Common myeloid progenitor, CD34-positive (primary cell): ENCODE measurements at regions not wholly inside any gene's neighbourhood (a gene's known extent, or its start where the extent isn't known, plus 50 kb on each side); places are given as distances from the start of the nearest gene placed in this dataset.

Source experiments
- CTCF ChIA-PET: fragments of 350-600 bp; sonication (Branson Sonifier 250); formaldehyde crosslinking; loops from one replicate; lab custom pipeline; 2021; ENCODE audit warnings: antibody characterized with exemption; lab: Charles Lee
- POLR2A ChIA-PET: fragments of 350-600 bp; sonication (Branson Sonifier 250); formaldehyde crosslinking; loops from one replicate; lab custom pipeline; 2021; ENCODE audit warnings: antibody characterized with exemption; lab: Charles Lee
- DNase-seq, 3 donors: peaks; one replicate each; pipeline versions ENCODE4 v3.0.0 to v3.0.0-alpha.2; 2013
- H3K27ac ChIP-seq, 2 experiments: 1 replicate in 1 of 2; 2 replicates in 1 of 2; pipeline ENCODE4 v1.7.0; 2013; ENCODE audit warnings: inconsistent platforms in 2 of 2, low read length in 2 of 2, mild to moderate bottlenecking in 2 of 2, low read depth in 1 of 2, moderate library complexity in 1 of 2; ENCODE audit not compliant: severe bottlenecking in 2 of 2, insufficient read depth in 1 of 2, poor library complexity in 1 of 2
- H3K27me3 ChIP-seq, 5 experiments: replicated peaks in 2 of 5; 1 replicate in 3 of 5; 2 replicates in 2 of 5; pipeline versions ENCODE4 v1.6.1 to v1.7.0; 2013; ENCODE audit warnings: low read length in 4 of 5, mild to moderate bottlenecking in 2 of 5, moderate library complexity in 2 of 5, inconsistent platforms in 1 of 5; ENCODE audit not compliant: insufficient read depth in 5 of 5, control insufficient read depth in 4 of 5
- H3K36me3 ChIP-seq, 4 experiments: 1 replicate in 2 of 4; 2 replicates in 2 of 4; pipeline versions ENCODE4 v1.6.1 to v1.7.0; 2013; ENCODE audit warnings: low read length in 3 of 4, control low read depth in 1 of 4, mild to moderate bottlenecking in 1 of 4; ENCODE audit not compliant: control insufficient read depth in 4 of 4, insufficient read depth in 4 of 4
- H3K4me1 ChIP-seq, 4 experiments: 1 replicate in 3 of 4; 2 replicates in 1 of 4; pipeline versions ENCODE4 v1.6.1 to v1.7.1; 2013; ENCODE audit warnings: low read length in 3 of 4, mild to moderate bottlenecking in 3 of 4, control low read depth in 1 of 4, inconsistent platforms in 1 of 4, moderate library complexity in 1 of 4; ENCODE audit not compliant: control insufficient read depth in 4 of 4, insufficient read depth in 4 of 4; ENCODE audit errors: control extremely low read depth in 1 of 4
- H3K4me3 ChIP-seq, 7 experiments: 1 replicate in 4 of 7; 2 replicates in 3 of 7; pipeline versions ENCODE4 v1.5.1 to v1.7.0; 2013; ENCODE audit warnings: mild to moderate bottlenecking in 7 of 7, low read length in 6 of 7, moderate library complexity in 6 of 7, inconsistent platforms in 2 of 7, low read depth in 2 of 7, control low read depth in 1 of 7; ENCODE audit not compliant: insufficient read depth in 4 of 7, control insufficient read depth in 1 of 7; ENCODE audit errors: extremely low read depth in 1 of 7
- H3K9me3 ChIP-seq, 5 experiments: 1 replicate in 4 of 5; 2 replicates in 1 of 5; pipeline versions ENCODE4 v1.6.1 to v1.7.1; 2013; ENCODE audit warnings: low read length in 4 of 5, mild to moderate bottlenecking in 2 of 5, inconsistent platforms in 1 of 5, low read depth in 1 of 5, moderate library complexity in 1 of 5; ENCODE audit not compliant: control insufficient read depth in 4 of 5, insufficient read depth in 2 of 5; ENCODE audit errors: control extremely low read depth in 1 of 5
- WGBS: methylation state at CpG from one replicate; pipeline ENCODE4 v1.1.5; 2013; ENCODE audit not compliant: insufficient coverage; 5-methylcytosine and 5-hydroxymethylcytosine counted together

DNA sequence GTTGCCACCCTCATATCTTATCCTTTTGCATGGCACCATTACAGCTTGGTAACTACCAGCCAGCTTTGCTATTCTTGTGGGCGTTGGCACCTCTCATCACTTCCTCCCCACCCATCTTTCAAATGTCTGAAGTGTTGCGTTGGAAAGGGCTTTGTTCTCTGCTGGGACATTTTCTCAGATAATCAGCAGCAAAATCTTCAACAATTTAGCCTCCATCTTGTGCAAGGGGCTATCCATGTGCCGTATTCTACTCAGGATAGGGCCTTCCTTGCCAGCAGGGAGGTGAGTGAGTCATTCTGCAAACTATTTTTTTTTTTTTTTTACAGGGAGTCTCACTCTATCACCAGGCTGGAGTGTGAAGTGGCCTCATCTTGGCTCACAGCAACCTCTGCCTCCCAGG is 62.1 kb upstream of the NUDT12 start:
- WGBS, result 100% methylated on average over 2 of the region's 3 CpGs
- DNase-seq, result no peak
- Histone ChIP-seq H3K4me3 (no peak overlapping the region), H3K9me3 (no peaks in the 10 kb centered on the region), H3K27me3 (no peaks in the 10 kb centered on the region), H3K27ac (no peak overlapping the region), H3K36me3 (no peaks in the 10 kb centered on the region), H3K4me1 (no peaks in the 10 kb centered on the region)
- ChIA-PET CTCF (no interaction called here), POLR2A (no interaction called here)

DNA sequence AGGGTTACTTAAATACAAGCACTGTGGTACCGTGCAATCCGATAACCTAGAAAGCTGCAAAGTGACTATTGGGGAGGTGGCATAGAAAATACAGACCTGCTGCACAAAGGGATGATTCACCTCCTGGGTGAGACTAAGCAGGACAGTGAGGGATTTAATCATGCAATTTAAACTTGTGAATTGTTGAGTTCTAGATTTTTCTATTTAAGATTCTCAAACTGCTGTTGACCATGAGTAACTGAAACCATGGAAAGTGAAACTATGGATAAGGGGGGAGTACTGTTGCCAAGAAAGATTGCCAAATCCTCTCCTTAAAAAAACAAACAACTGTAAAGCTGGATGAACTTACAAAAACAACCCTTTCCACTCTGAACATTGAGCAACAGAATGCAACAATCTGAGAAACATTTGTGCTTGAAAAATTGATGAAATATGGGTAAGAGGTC is 61.5 kb upstream of the NUDT12 start:
- 100% methylated on average over 2 of the region's 2 CpGs for WGBS
- Histone ChIP-seq H3K4me3 (no peak overlapping the region), H3K36me3 (no peaks in the 10 kb centered on the region), H3K27ac (no peak overlapping the region), H3K27me3 (no peaks in the 10 kb centered on the region), H3K4me1 (no peaks in the 10 kb centered on the region), H3K9me3 (no peaks in the 10 kb centered on the region)
- ChIA-PET POLR2A (no interaction called here), CTCF (no interaction called here)
- DNase-seq, result no peak

GRCh38 chr5:103623425-103623824 is 60.8 kb upstream of the NUDT12 start:
- ChIA-PET POLR2A (no interaction called here), CTCF (no interaction called here)
- H3K9me3 ChIP-seq, result no peaks in the 10 kb centered on the region
- no peaks in the 10 kb centered on the region for H3K27me3 ChIP-seq
- H3K4me1 ChIP-seq, result no peaks in the 10 kb centered on the region
- no peak for DNase-seq
- 100% methylated on average over 1 of the region's 2 CpGs for WGBS
- no peak overlapping the region for H3K4me3 ChIP-seq
- H3K36me3 ChIP-seq, result no peaks in the 10 kb centered on the region
- no peak overlapping the region for H3K27ac ChIP-seq

DNA sequence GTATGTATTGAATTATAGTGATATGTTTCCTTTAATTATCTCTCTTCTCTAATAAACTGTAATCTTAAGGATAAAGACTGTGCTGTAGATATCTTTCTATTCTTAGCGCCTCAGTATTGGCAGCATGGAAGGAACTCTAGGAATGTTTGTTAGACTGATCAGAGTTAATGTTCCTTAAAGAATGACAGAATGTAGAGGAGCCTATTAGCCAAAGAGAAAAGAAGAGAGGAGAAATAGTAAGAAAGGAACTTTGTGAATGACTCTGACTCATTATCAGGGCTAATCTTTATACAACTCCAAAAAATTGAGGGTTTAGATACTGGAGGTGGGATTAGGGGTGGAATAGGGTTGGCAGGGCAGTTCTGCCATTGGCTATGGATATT is 59.0 kb upstream of the NUDT12 start:
- H3K4me3 ChIP-seq, result no peak overlapping the region
- 100% methylated on average over 1 of the region's 1 CpG for WGBS
- DNase-seq, result no peak
- CTCF ChIA-PET, result no interaction called here
- H3K9me3 ChIP-seq, result no peaks in the 10 kb centered on the region
- no peaks in the 10 kb centered on the region for H3K27me3 ChIP-seq
- H3K4me1 ChIP-seq, result no peaks in the 10 kb centered on the region
- H3K27ac ChIP-seq, result no peak overlapping the region
- POLR2A ChIA-PET, result no interaction called here
- H3K36me3 ChIP-seq, result no peaks in the 10 kb centered on the region

DNA sequence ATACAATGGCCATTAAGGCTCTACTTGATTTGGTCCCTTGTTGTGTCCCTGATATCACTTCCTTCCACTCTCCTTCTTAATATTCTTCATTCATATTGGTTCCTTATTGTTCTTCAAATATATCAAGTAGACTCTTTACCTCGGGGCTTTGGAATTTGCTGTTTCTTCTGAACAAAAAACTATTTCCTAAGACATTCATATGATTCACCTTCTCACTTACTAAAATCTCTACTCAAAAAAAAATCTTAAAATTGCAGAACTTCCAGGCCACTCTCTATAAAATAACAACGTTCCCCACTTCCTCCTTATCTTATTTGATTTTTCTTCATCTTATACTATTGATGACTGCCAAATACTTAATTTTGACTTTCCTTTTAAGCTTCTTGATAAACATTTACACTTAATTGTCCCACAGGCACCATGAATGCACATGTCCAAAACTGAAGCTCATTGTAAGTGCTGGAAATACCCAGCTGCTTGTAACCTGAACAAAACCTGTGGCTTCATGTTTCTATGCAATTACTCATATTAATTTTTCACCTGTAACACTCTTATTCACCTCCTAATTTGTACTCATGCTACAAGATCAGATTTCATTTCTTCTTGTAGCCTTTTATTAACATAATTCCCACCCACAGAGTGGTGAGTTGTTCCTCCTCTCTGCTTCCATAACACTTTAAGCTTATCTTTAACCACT is 58.4 kb upstream of the NUDT12 start:
- no peak overlapping the region for H3K4me3 ChIP-seq
- no peaks in the 10 kb centered on the region for H3K27me3 ChIP-seq
- H3K9me3 ChIP-seq, result no peaks in the 10 kb centered on the region
- WGBS, result 100% methylated on average over 1 of the region's 2 CpGs
- ChIA-PET CTCF (no interaction called here), POLR2A (no interaction called here)
- no peaks in the 10 kb centered on the region for H3K36me3 ChIP-seq
- H3K27ac ChIP-seq, result no peak overlapping the region
- DNase-seq, result no peak
- no peaks in the 10 kb centered on the region for H3K4me1 ChIP-seq

DNA sequence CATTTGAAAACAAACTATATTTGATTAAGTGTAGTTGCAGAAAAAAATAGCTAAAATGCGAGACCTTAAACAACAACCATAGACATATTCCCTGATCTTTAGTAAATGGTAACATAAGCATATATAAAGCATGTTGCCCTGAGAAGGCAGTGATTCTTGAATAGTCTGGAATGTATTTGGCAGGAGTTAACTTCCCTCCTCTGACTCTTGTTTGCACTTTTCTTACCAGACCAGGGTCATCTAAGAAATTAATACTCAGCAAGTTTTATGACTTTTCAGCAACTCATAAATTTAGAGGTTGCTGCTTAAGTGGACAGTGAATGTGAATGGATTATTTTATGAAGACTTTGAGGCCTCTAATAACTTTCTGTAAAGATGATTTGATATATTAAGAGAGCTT is 55.3 kb upstream of the NUDT12 start:
- no CpG with 5 or more reads among the region's 1 CpG for WGBS
- no peak overlapping the region for H3K4me3 ChIP-seq
- no peak overlapping the region for H3K27ac ChIP-seq
- no peak for DNase-seq
- no peaks in the 10 kb centered on the region for H3K36me3 ChIP-seq
- ChIA-PET POLR2A (no interaction called here), CTCF (no interaction called here)
- H3K4me1 ChIP-seq, result no peaks in the 10 kb centered on the region
- no peaks in the 10 kb centered on the region for H3K27me3 ChIP-seq
- H3K9me3 ChIP-seq, result no peaks in the 10 kb centered on the region

- no CpG with 5 or more reads among the region's 1 CpG for WGBS
- H3K27me3 ChIP-seq, result no peaks in the 10 kb centered on the region
These were observed 54.5 kb upstream of the NUDT12 start for GRCh38 chr5:103617090-103617489.

More at GRCh38 chr5:103617090-103617489, 54.5 kb upstream of the NUDT12 start:
- Histone ChIP-seq H3K36me3 (no peaks in the 10 kb centered on the region), H3K27ac (no peak overlapping the region), H3K4me3 (no peak overlapping the region), H3K9me3 (no peaks in the 10 kb centered on the region), H3K4me1 (no peaks in the 10 kb centered on the region)
- DNase-seq, result no peak
- CTCF ChIA-PET, result no interaction called here
- POLR2A ChIA-PET, result no interaction called here
